Esophagus squamous epithelium (tissue), 5 donors: ENCODE measurements at regions not wholly inside any gene's neighbourhood (a gene's known extent, or its start where the extent isn't known, plus 50 kb on each side); places are given as distances from the start of the nearest gene placed in this dataset.

Experiments used
- DNase-seq: peaks from one replicate; lab custom pipeline; 2025; lab: John Stamatoyannopoulos, UW
- H3K27ac ChIP-seq, 4 donors: fragments of 200-600 bp; sonication (generic); one replicate each; pipeline ENCODE4 v1.5.1; 2016 to 2019; ENCODE audit warnings: mild to moderate bottlenecking in 1 of 4
- H3K27me3 ChIP-seq, 4 donors: fragments of 200-600 bp; sonication (generic); 1 replicate in 3 of 4; 2 replicates in 1 of 4; pipeline versions ENCODE4 v1.5.1 to v1.6.0; 2017 to 2021; ENCODE audit warnings: antibody characterized with exemption in 1 of 4
- H3K36me3 ChIP-seq, 3 donors: fragments of 200-600 bp; sonication (generic); one replicate each; pipeline ENCODE4 v1.5.1; 2016 to 2019
- H3K4me1 ChIP-seq, 3 donors: fragments of 200-600 bp; sonication (generic); one replicate each; pipeline ENCODE4 v1.5.1; 2017 to 2019
- H3K4me3 ChIP-seq, 4 donors: fragments of 200-600 bp; sonication (generic); 1 replicate in 3 of 4; 2 replicates in 1 of 4; pipeline ENCODE4 v1.5.1; 2016 to 2019; ENCODE audit warnings: mild to moderate bottlenecking in 2 of 4, moderate library complexity in 1 of 4
- H3K9me3 ChIP-seq, 3 donors: fragments of 200-600 bp; sonication (generic); one replicate each; pipeline ENCODE4 v1.5.1; 2016 to 2019
- CTCF ChIP-seq, 6 experiments: fragments of 450-650 bp in 4 of 6; fragments of 200-600 bp in 2 of 6; sonication (generic) in 2 of 6; IDR thresholded peaks; one replicate each; pipeline ENCODE4 v1.5.1; 2016 to 2019; ENCODE audit warnings: antibody characterized with exemption in 6 of 6, mild to moderate bottlenecking in 4 of 6, moderate library complexity in 4 of 6
- POLR2A ChIP-seq, 4 donors: fragments of 450-650 bp; IDR thresholded peaks; one replicate each; pipeline ENCODE4 v1.6.1; 2017; ENCODE audit warnings: antibody characterized with exemption in 4 of 4, mild to moderate bottlenecking in 4 of 4, moderate library complexity in 3 of 4
- WGBS, 2 donors: methylation state at CpG; one replicate each; pipeline ENCODE4 v1.1.5; 2018; 5-methylcytosine and 5-hydroxymethylcytosine counted together
- intact Hi-C: fragments of 100-400 bp; cut with DNase I; formaldehyde crosslinking; loops from one replicate; pipeline ENCODE4 v1.15.0; 2022
- donor health status: DM: yes; HTN: yes; CAD: no.

GRCh38 chr2:104213758-104214157 is 640.2 kb upstream of the POU3F3 start:
- Histone ChIP-seq H3K4me1 (no peaks in the 10 kb centered on the region), H3K27me3 (no peaks in the 10 kb centered on the region), H3K27ac (no peak overlapping the region), H3K36me3 (no peaks in the 10 kb centered on the region), H3K9me3 (no peaks in the 10 kb centered on the region), H3K4me3 (no peak overlapping the region)
- intact Hi-C loops, result no loop called here
- no peak for DNase-seq
- TF ChIP-seq POLR2A (IDR thresholded peaks at IDR 0.05), result no peak
- TF ChIP-seq CTCF (IDR thresholded peaks at IDR 0.05), result no peak
- 61 to 78% methylated on average over 8 of the region's 8 CpGs for WGBS, 2 donors

DNA sequence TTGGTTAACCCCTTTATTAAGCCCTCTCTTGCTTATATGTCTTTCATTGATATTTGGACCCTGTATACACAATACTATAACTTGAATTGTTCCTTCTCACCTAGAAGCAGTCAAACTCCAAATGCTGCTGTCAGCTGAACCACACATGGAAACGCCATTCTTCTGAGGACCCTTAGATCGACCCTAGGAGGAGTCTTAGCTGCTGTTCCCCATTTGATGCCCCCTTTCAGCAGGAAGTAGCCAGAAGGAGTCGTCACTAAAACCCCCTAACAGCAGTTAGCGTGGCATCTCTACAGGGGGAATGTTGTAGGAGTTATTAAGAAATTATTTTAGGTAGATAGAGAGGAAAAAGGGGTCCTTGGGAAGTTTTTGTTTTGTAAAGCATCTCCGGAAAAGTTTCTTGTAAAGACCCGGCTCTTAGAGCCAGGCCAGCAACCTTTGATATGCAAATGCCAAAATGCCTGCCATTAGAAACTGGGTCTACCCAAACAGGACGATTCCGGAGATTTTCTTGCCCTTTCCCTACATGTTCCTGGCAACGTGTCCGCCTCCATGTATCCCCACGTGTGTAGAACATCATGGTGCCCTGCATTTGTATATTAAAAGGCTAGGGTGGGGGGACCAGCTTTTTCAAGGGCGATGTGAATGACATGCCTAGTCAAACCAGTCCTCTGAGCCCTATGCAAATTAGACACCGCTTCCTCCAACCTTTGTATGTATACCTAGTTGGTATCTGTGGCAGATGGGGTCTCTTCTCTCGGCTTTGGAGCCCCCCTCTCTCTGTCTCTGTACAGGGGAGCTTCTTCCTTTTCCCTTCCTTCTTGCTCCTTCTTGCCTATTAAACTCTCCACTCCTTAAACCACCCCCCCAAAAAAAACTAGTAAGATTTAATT is 638.4 kb upstream of the POU3F3 start:
- no peak for DNase-seq
- no peaks in the 10 kb centered on the region for H3K27me3 ChIP-seq
- WGBS, 2 donors, result 25 to 41% methylated on average over 13 to 14 of the region's 14 CpGs
- intact Hi-C loops, result no loop called here
- H3K27ac ChIP-seq, result no peak overlapping the region
- no peak overlapping the region for H3K4me3 ChIP-seq
- H3K4me1 ChIP-seq, result no peaks in the 10 kb centered on the region
- no peaks in the 10 kb centered on the region for H3K9me3 ChIP-seq
- TF ChIP-seq POLR2A (IDR thresholded peaks at IDR 0.05) (no peak), CTCF (IDR thresholded peaks at IDR 0.05) (no peak)
- no peaks in the 10 kb centered on the region for H3K36me3 ChIP-seq

DNA sequence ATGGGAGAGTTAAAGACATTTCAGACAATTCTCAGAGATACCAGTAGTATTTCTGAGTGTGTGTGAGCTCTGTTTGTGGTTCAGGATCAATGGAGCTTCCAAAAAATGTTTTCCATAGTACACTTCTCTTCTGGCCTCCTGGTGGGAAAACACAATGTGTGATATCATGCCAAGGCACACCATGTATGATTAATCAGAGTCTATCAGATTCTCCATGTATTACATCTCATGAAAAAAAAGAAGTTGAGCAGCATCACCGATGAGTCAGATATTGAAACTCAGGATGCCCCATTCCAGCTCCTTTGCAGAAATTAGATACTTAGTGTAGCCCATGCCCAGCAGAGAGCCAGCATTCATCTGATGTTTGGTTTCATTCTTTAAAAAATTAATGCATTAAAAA is 620.3 kb upstream of the POU3F3 start:
- no peak for TF ChIP-seq POLR2A (IDR thresholded peaks at IDR 0.05)
- no peak for TF ChIP-seq CTCF (IDR thresholded peaks at IDR 0.05)
- WGBS, 2 donors, result 92 to 100% methylated on average over 1 of the region's 1 CpG
- intact Hi-C loops, result no loop called here
- H3K9me3 ChIP-seq, result peaks cover 0 to 4% (median 0%) of the 10 kb centered on the region in 3 donors
- no peaks in the 10 kb centered on the region for H3K27me3 ChIP-seq
- no peaks in the 10 kb centered on the region for H3K36me3 ChIP-seq
- H3K27ac ChIP-seq, result no peak overlapping the region
- DNase-seq, result no peak
- no peak overlapping the region for H3K4me3 ChIP-seq
- H3K4me1 ChIP-seq, result no peaks in the 10 kb centered on the region

GRCh38 chr2:104236491-104236890 is 617.4 kb upstream of the POU3F3 start:
- DNase-seq, result no peak
- H3K27ac ChIP-seq, result no peak overlapping the region
- 64% methylated on average over 5 of the region's 5 CpGs for WGBS, 2 donors
- peaks cover 0 to 13% (median 12%) of the 10 kb centered on the region in 3 donors for H3K9me3 ChIP-seq
- intact Hi-C loops, result no loop called here
- H3K36me3 ChIP-seq, result no peaks in the 10 kb centered on the region
- H3K27me3 ChIP-seq, result no peaks in the 10 kb centered on the region
- no peaks in the 10 kb centered on the region for H3K4me1 ChIP-seq
- H3K4me3 ChIP-seq, result no peak overlapping the region
- TF ChIP-seq POLR2A (IDR thresholded peaks at IDR 0.05) (no peak), CTCF (IDR thresholded peaks at IDR 0.05) (no peak)

- Histone ChIP-seq H3K4me3 (no peak overlapping the region), H3K9me3 (peaks cover 0 to 15% (median 10%) of the 10 kb centered on the region in 3 donors), H3K4me1 (no peaks in the 10 kb centered on the region), H3K36me3 (no peaks in the 10 kb centered on the region), H3K27ac (no peak overlapping the region), H3K27me3 (no peaks in the 10 kb centered on the region)
- TF ChIP-seq CTCF (IDR thresholded peaks at IDR 0.05) (no peak), POLR2A (IDR thresholded peaks at IDR 0.05) (no peak)
- DNase-seq, result no peak
- intact Hi-C loops, result no loop called here
These were observed 612.9 kb upstream of the POU3F3 start for GRCh38 chr2:104240984-104241383.
